OCI-LY3 (cell line): ENCODE measurements at regions not wholly inside any gene's neighbourhood (a gene's known extent, or its start where the extent isn't known, plus 50 kb on each side); places are given as distances from the start of the nearest gene placed in this dataset.
"Not testable (repeated sequence)": the region's sequence is repeated elsewhere in the genome, so short reads cannot be mapped to it uniquely, and the experiment has no call there.

Experiments used
- H2AFZ ChIP-seq: fragments of 200-600, 300-600 bp; shearing (Covaris generic); 2 replicates; pipeline ENCODE4 v1.6.0; 2014; ENCODE audit warnings: antibody characterized with exemption, low read depth, low read length
- H3K27ac ChIP-seq: fragments of 200-600, 300-600 bp; sonication (generic); 2 replicates; pipeline ENCODE4 v1.5.1; 2014; ENCODE audit warnings: mild to moderate bottlenecking, low read length, moderate library complexity, mixed read lengths
- H3K27me3 ChIP-seq: fragments of 200-600, 300-600 bp; sonication (generic); 2 replicates; pipeline ENCODE4 v1.6.1; 2014; ENCODE audit warnings: low read depth, low read length, mixed read lengths
- H3K36me3 ChIP-seq: fragments of 200-600, 300-600 bp; sonication (generic); replicated peaks from 2 replicates; pipeline ENCODE3; 2014; ENCODE audit warnings: low read depth, low read length, mixed read lengths
- H3K4me1 ChIP-seq: fragments of 300-600, 200-600 bp; sonication (generic); 2 replicates; pipeline ENCODE4 v1.6.1; 2014; ENCODE audit warnings: low read length, mixed read lengths
- H3K4me2 ChIP-seq: fragments of 200-600, 300-600 bp; sonication (generic); 2 replicates; pipeline ENCODE4 v1.6.1; 2014; ENCODE audit warnings: low read length, mixed read lengths
- H3K4me3 ChIP-seq: fragments of 300-600, 200-600 bp; sonication (generic); 2 replicates; pipeline ENCODE4 v1.5.1; 2014; ENCODE audit warnings: antibody characterized with exemption, mild to moderate bottlenecking, low read length, moderate library complexity
- H3K79me2 ChIP-seq: fragments of 300-600, 200-600 bp; shearing (Covaris generic); 2 replicates; pipeline ENCODE4 v1.6.1; 2014; ENCODE audit warnings: mild to moderate bottlenecking, low read length, mixed read lengths
- H3K9ac ChIP-seq: fragments of 300-600, 200-600 bp; shearing (Covaris generic); 2 replicates; pipeline ENCODE4 v1.6.0; 2014; ENCODE audit warnings: mild to moderate bottlenecking, low read length, moderate library complexity
- H3K9me3 ChIP-seq: fragments of 200-600, 300-600 bp; shearing (Covaris generic); 2 replicates; pipeline ENCODE4 v1.6.1; 2014; ENCODE audit warnings: low read length, mixed read lengths; ENCODE audit not compliant: insufficient read depth
- H4K20me1 ChIP-seq: fragments of 200-600, 300-600 bp; sonication (generic); 2 replicates; pipeline ENCODE4 v1.6.1; 2016; ENCODE audit warnings: low read length, mixed read lengths; ENCODE audit not compliant: insufficient read depth
- CTCF ChIP-seq: fragments of 200-600, 300-600 bp; sonication (generic); IDR thresholded peaks from 2 replicates; pipeline ENCODE4 v1.5.1; 2014; ENCODE audit warnings: antibody characterized with exemption, low read length, low read depth
- EZH2phosphoT487 ChIP-seq: fragments of 200-600 bp; shearing (Covaris generic); IDR thresholded peaks from 2 replicates; pipeline ENCODE4 v1.6.1; 2018; ENCODE audit warnings: antibody characterized with exemption, mixed run types, low read depth

DNA sequence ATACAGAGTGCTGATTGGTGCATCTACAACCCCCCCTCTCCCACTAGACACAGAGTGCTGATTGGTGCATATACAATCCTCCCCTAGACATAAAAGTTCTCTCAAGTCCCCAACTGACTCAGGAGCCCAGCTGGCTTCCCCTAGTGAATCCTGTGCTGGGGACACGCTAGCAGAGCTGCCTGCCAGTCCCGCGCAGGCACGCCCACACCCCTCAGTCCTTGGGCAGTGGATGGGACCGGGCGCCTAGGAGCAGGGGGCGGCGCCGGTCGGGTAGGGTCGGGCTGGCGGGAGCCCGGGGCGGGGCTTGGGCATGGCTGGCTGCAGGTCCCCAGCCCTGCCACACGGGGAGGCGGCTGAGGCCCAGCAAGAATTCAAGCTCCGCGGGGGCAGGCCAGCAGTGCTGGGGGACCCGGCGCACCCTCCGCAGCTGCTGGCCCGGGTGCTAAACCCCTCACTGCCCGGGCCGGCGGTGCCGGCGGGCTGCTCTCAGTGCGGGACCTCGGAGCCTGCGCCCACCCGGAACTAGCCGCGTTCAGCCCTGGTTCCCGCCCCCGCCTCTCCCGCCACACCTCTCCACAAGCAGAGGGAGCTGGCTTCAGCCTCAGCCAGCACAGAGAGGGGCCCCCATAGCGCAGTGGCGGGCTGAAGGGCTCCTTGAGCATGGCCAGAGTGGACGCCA is 64.3 kb upstream of the DDHD1 start:
- no peak overlapping the region for H3K27ac ChIP-seq
- no peaks in the 10 kb centered on the region for H3K4me1 ChIP-seq
- no peaks in the 10 kb centered on the region for H3K36me3 ChIP-seq
- H3K4me3 ChIP-seq = peak overlapping the region; percentile 87
- H2AFZ ChIP-seq = peak overlapping the region; percentile 92
- peak overlapping the region; percentile 72 for H3K4me2 ChIP-seq
- no peaks in the 10 kb centered on the region for H4K20me1 ChIP-seq
- no peaks in the 10 kb centered on the region for H3K27me3 ChIP-seq
- TF ChIP-seq EZH2phosphoT487 = no peak
- peak; percentile 32 for TF ChIP-seq CTCF
- no peaks in the 10 kb centered on the region for H3K79me2 ChIP-seq
- H3K9ac ChIP-seq = peak overlapping the region; percentile 71
- no peaks in the 10 kb centered on the region for H3K9me3 ChIP-seq

DNA sequence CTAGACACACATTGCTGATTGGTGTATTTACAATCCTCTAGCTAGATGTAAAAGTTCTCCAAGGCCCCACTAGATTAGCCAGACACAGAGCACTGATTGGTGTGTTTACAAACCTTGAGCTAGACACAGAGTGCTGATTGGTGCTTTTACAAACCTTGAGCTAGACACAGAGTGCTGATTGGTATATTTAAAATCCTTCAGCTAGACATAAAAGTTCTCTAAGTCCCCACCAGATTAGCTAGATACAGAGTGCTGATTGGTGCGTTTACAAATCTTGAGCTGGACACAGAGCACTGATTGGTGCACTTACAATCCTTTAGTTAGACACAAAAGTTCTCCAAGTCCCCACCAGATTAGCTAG is 63.8 kb upstream of the DDHD1 start:
- not testable (repeated sequence) for H3K9me3 ChIP-seq, H4K20me1 ChIP-seq, H3K79me2 ChIP-seq, H3K4me1 ChIP-seq, H3K36me3 ChIP-seq, H3K9ac ChIP-seq, H3K27me3 ChIP-seq, H3K27ac ChIP-seq
- Histone ChIP-seq H3K4me2 (peak overlapping the region; percentile 72), H3K4me3 (peak overlapping the region; percentile 87), H2AFZ (peak overlapping the region; percentile 92)

DNA sequence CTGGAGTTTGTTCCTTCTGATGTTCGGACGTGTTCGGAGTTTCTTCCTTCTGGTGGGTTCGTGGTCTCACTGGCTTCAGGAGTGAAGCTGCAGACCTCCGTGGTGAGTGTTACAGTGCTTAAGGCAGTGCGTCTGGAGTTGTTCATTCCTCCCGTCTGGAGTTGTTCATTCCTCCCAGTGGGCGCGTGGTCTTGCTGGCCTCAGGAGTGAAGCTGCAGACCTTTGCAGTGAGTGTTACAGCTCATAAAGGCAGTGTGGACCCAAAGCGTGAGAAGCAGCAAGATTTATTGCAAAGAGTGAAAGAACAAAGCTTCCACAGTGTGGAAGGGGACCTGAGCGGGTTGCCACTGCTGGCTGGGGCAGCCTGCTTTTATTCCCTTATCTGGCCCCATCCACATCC is 63.4 kb upstream of the DDHD1 start:
- not testable (repeated sequence) for H2AFZ ChIP-seq, H3K27me3 ChIP-seq, H3K4me1 ChIP-seq, H3K9ac ChIP-seq, H3K4me2 ChIP-seq, H4K20me1 ChIP-seq, H3K4me3 ChIP-seq, H3K36me3 ChIP-seq, H3K27ac ChIP-seq, H3K79me2 ChIP-seq, H3K9me3 ChIP-seq

DNA sequence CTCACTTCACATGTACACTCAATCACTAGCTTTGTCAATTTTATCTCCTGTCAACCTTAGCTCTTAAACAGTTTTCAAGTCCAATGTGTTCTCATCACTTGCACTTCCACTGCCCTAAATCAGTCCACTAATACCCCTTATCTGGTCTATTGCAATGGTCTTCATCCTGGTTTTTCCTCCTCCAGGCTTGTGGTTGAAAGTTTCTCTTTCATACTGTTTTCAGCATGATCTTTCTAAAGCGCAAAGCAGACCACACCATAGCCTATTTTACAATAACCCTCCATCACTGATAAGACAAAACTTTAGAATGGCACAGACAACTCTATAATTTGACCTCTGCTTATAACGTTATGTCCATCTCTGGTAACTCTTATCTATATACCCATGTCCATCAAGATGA is 62.0 kb upstream of the DDHD1 start:
- Histone ChIP-seq H4K20me1 (no peaks in the 10 kb centered on the region), H3K27ac (no peak overlapping the region), H3K27me3 (no peaks in the 10 kb centered on the region), H3K4me1 (no peaks in the 10 kb centered on the region), H3K9me3 (no peaks in the 10 kb centered on the region), H2AFZ (no peak overlapping the region), H3K79me2 (no peaks in the 10 kb centered on the region), H3K4me2 (no peak overlapping the region), H3K9ac (no peak overlapping the region), H3K4me3 (no peak overlapping the region), H3K36me3 (no peaks in the 10 kb centered on the region)
- TF ChIP-seq EZH2phosphoT487 (no peak), CTCF (no peak)

DNA sequence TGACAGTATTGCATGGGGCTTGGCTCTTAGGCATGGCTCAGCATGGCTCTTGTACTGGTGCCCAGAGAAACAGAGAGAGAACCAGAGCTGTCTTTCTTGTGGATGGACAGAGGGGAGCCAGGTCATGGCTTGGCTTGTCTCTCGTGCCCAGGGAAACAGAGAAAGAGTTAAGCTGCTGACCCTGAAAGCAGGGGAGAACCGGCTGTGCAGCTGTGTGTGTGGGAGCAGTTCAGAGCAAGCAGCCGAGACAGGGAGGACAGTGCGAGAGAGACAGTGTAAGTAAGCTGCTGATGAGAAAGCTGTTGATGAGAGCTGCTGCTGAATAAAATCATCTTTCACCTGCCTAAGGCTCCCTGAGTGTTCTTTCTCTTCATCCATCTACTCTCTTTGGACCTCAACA is 61.3 kb upstream of the DDHD1 start:
- H3K27ac ChIP-seq = no peak overlapping the region
- H3K4me2 ChIP-seq = no peak overlapping the region
- no peaks in the 10 kb centered on the region for H4K20me1 ChIP-seq
- no peaks in the 10 kb centered on the region for H3K9me3 ChIP-seq
- H3K27me3 ChIP-seq = no peaks in the 10 kb centered on the region
- no peak for TF ChIP-seq CTCF
- TF ChIP-seq EZH2phosphoT487 = no peak
- H3K4me3 ChIP-seq = no peak overlapping the region
- H3K4me1 ChIP-seq = no peaks in the 10 kb centered on the region
- no peaks in the 10 kb centered on the region for H3K79me2 ChIP-seq
- no peaks in the 10 kb centered on the region for H3K36me3 ChIP-seq
- H3K9ac ChIP-seq = no peak overlapping the region
- H2AFZ ChIP-seq = no peak overlapping the region
